Liver (tissue), 8 donors: ENCODE measurements at regions not wholly inside any gene's neighbourhood (a gene's known extent, or its start where the extent isn't known, plus 50 kb on each side); places are given as distances from the start of the nearest gene placed in this dataset.

Source experiments
- DNase-seq: peaks from one replicate; pipeline ENCODE4 v3.0.0-alpha.2; 2017; ENCODE audit warnings: low spot score
- H3K27ac ChIP-seq, 2 donors: one replicate each; pipeline ENCODE4 v1.7.0; 2013; ENCODE audit warnings: inconsistent platforms in 2 of 2, low read length in 2 of 2, control low read depth in 1 of 2, low read depth in 1 of 2, mild to moderate bottlenecking in 1 of 2
- H3K27me3 ChIP-seq, 4 donors: one replicate each; pipeline versions ENCODE4 v1.6.1 to v1.7.0; 2013; ENCODE audit warnings: low read length in 3 of 4, inconsistent platforms in 1 of 4, mild to moderate bottlenecking in 1 of 4, moderate library complexity in 1 of 4; ENCODE audit not compliant: control insufficient read depth in 4 of 4, insufficient read depth in 4 of 4
- H3K36me3 ChIP-seq, 4 donors: one replicate each; pipeline versions ENCODE4 v1.6.1 to v1.7.0; 2013; ENCODE audit warnings: low read length in 3 of 4, mild to moderate bottlenecking in 3 of 4, low read depth in 1 of 4, moderate library complexity in 1 of 4; ENCODE audit not compliant: control insufficient read depth in 4 of 4, insufficient read depth in 3 of 4
- H3K4me1 ChIP-seq, 4 donors: one replicate each; pipeline versions ENCODE4 v1.6.1 to v1.7.0; 2013; ENCODE audit warnings: low read length in 3 of 4, mild to moderate bottlenecking in 3 of 4, moderate library complexity in 1 of 4; ENCODE audit not compliant: control insufficient read depth in 4 of 4, insufficient read depth in 4 of 4
- H3K4me3 ChIP-seq, 3 donors: one replicate each; pipeline versions ENCODE4 v1.6.1 to v1.7.0; 2013; ENCODE audit warnings: low read length in 3 of 3, control low read depth in 1 of 3, low read depth in 1 of 3, mild to moderate bottlenecking in 1 of 3
- H3K9ac ChIP-seq, 2 donors: one replicate each; pipeline ENCODE4 v1.7.0; 2013; ENCODE audit warnings: low read length in 2 of 2, mild to moderate bottlenecking in 2 of 2, moderate library complexity in 2 of 2, control low read depth in 1 of 2, low read depth in 1 of 2
- H3K9me3 ChIP-seq, 4 donors: one replicate each; pipeline versions ENCODE4 v1.6.1 to v1.7.0; 2013; ENCODE audit warnings: low read length in 3 of 4; ENCODE audit not compliant: control insufficient read depth in 4 of 4
- EGR1 ChIP-seq, 2 donors: IDR thresholded peaks; 2 replicates each; pipeline ENCODE4 v1.6.1; 2016 to 2018; ENCODE audit warnings: antibody characterized with exemption in 2 of 2, low read depth in 2 of 2
- FOXA1 ChIP-seq: IDR thresholded peaks from 2 replicates; pipeline ENCODE4 v1.6.1; 2016; ENCODE audit warnings: antibody characterized with exemption
- FOXA2 ChIP-seq: IDR thresholded peaks from 2 replicates; pipeline ENCODE4 v1.6.1; 2016; ENCODE audit warnings: antibody characterized with exemption
- HNF4A ChIP-seq, 2 donors: conservative IDR thresholded peaks; 2 replicates each; pipeline ENCODE4 v1.6.1; 2016; ENCODE audit warnings: antibody characterized with exemption in 2 of 2, mild to moderate bottlenecking in 2 of 2
- HNF4G ChIP-seq: IDR thresholded peaks from 2 replicates; pipeline ENCODE4 v1.6.1; 2016; ENCODE audit warnings: antibody characterized with exemption
- JUND ChIP-seq, 2 donors: IDR thresholded peaks; 2 replicates each; pipeline ENCODE4 v1.6.1; 2016; ENCODE audit warnings: antibody characterized with exemption in 2 of 2
- NR2F2 ChIP-seq: IDR thresholded peaks from 2 replicates; pipeline ENCODE4 v1.6.1; 2016; ENCODE audit warnings: antibody characterized with exemption
- RXRA ChIP-seq, 2 donors: IDR thresholded peaks; 2 replicates each; pipeline ENCODE4 v1.6.1; 2017 to 2018; ENCODE audit warnings: antibody characterized with exemption in 2 of 2, mild to moderate bottlenecking in 1 of 2
- SP1 ChIP-seq: IDR thresholded peaks from 2 replicates; pipeline ENCODE4 v1.6.1; 2018; ENCODE audit warnings: antibody characterized with exemption, mild to moderate bottlenecking
- TAF1 ChIP-seq: conservative IDR thresholded peaks from 2 replicates; pipeline ENCODE4 v1.6.1; 2016; ENCODE audit warnings: antibody characterized with exemption, mild to moderate bottlenecking
- WGBS: extraction: QIAGEN DNeasy Blood & Tissue Kit; methylation state at CpG from one replicate; pipeline ENCODE4 v1.1.7; 2013; 5-methylcytosine and 5-hydroxymethylcytosine counted together
- TF ChIP-seq, protein P1 (sequence below): IDR thresholded peaks from 2 replicates; pipeline ENCODE4 v1.6.1; 2016; ENCODE audit warnings: antibody characterized with exemption, mild to moderate bottlenecking
- TF ChIP-seq, protein P2 (sequence below): fragments of 150-350 bp; IDR thresholded peaks from 2 replicates; pipeline ENCODE4 v1.5.1; 2017; ENCODE audit warnings: improper control_type of control experiment, low read depth, low read length; ENCODE audit not compliant: missing input control
- TF ChIP-seq, protein P3 (sequence below): IDR thresholded peaks from 2 replicates; pipeline ENCODE4 v1.6.1; 2016; ENCODE audit warnings: antibody characterized with exemption
- donor health status: healthy.
- donor health status: healthy.
- donor health status: healthy.
- donor health status: healthy.
- donor health status: healthy.

DNA sequence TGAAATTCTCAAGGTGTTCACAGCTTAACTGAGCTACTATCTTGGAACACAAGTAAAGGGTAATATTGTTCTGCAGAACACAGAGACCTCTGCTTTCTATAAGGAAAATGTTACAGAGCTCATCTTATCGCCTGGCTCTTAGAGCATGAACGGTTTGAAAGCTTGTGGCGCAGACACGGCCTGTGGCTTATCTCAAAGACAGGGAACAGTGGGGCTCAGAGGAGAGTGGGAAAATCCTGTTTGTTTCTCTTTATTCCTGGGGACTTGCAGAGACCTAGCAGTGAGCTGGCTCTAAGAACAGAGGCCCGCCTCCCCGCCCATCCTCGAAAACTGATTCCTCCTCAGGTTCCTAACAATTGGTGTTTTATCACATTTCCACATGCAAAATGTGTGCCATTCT lies 131.7 kb downstream of the EMX2 start:
- 85% methylated on average over 7 of the region's 7 CpGs for WGBS
- H3K27ac ChIP-seq, result no peak overlapping the region

DNA sequence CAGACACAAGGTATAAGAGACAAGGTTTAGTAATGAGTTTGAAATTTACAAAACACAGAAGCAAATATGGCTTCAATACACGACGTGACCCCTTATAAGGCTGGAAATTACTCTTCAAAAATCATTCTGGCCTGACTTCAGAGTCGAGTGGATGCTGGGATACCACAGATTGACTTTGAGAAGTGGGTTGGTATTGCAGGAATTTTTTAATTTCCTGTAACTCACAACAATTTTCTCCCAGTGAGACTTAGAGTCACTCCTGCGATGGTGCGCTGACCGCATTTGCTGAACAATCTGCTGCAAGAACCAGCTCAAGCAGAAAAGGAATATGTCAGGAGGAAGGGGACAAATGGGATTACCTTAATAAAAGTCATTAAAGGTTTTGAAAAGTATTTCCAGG lies 132.1 kb downstream of the EMX2 start:
- no peak for TF ChIP-seq HNF4A (conservative IDR thresholded peaks at IDR 0.05)
- TF ChIP-seq RXRA (IDR thresholded peaks at IDR 0.05), result no peak
- TF ChIP-seq TAF1, result no peak
- TF ChIP-seq EGR1 (IDR thresholded peaks at IDR 0.05; ENCODE audit: low read depth in 2 of 2), result no peak
- TF ChIP-seq, protein P1, sequence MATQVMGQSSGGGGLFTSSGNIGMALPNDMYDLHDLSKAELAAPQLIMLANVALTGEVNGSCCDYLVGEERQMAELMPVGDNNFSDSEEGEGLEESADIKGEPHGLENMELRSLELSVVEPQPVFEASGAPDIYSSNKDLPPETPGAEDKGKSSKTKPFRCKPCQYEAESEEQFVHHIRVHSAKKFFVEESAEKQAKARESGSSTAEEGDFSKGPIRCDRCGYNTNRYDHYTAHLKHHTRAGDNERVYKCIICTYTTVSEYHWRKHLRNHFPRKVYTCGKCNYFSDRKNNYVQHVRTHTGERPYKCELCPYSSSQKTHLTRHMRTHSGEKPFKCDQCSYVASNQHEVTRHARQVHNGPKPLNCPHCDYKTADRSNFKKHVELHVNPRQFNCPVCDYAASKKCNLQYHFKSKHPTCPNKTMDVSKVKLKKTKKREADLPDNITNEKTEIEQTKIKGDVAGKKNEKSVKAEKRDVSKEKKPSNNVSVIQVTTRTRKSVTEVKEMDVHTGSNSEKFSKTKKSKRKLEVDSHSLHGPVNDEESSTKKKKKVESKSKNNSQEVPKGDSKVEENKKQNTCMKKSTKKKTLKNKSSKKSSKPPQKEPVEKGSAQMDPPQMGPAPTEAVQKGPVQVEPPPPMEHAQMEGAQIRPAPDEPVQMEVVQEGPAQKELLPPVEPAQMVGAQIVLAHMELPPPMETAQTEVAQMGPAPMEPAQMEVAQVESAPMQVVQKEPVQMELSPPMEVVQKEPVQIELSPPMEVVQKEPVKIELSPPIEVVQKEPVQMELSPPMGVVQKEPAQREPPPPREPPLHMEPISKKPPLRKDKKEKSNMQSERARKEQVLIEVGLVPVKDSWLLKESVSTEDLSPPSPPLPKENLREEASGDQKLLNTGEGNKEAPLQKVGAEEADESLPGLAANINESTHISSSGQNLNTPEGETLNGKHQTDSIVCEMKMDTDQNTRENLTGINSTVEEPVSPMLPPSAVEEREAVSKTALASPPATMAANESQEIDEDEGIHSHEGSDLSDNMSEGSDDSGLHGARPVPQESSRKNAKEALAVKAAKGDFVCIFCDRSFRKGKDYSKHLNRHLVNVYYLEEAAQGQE, result no peak
- no peak for TF ChIP-seq FOXA2
- TF ChIP-seq FOXA1, result no peak
- TF ChIP-seq, protein P2, sequence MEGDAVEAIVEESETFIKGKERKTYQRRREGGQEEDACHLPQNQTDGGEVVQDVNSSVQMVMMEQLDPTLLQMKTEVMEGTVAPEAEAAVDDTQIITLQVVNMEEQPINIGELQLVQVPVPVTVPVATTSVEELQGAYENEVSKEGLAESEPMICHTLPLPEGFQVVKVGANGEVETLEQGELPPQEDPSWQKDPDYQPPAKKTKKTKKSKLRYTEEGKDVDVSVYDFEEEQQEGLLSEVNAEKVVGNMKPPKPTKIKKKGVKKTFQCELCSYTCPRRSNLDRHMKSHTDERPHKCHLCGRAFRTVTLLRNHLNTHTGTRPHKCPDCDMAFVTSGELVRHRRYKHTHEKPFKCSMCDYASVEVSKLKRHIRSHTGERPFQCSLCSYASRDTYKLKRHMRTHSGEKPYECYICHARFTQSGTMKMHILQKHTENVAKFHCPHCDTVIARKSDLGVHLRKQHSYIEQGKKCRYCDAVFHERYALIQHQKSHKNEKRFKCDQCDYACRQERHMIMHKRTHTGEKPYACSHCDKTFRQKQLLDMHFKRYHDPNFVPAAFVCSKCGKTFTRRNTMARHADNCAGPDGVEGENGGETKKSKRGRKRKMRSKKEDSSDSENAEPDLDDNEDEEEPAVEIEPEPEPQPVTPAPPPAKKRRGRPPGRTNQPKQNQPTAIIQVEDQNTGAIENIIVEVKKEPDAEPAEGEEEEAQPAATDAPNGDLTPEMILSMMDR, result no peak
- no peak for TF ChIP-seq JUND (IDR thresholded peaks at IDR 0.05)
- Histone ChIP-seq H3K36me3 (no peaks in the 10 kb centered on the region), H3K27me3 (no peaks in the 10 kb centered on the region), H3K4me1 (no peaks in the 10 kb centered on the region), H3K4me3 (no peak overlapping the region), H3K9me3 (no peaks in the 10 kb centered on the region), H3K9ac (no peak overlapping the region), H3K27ac (no peak overlapping the region)
- 83% methylated on average over 6 of the region's 6 CpGs for WGBS
- DNase-seq, result no peak

More for the DNA sequence above, 131.7 kb downstream of the EMX2 start:
- Histone ChIP-seq H3K4me1 (no peaks in the 10 kb centered on the region), H3K36me3 (no peaks in the 10 kb centered on the region), H3K4me3 (no peak overlapping the region), H3K9me3 (no peaks in the 10 kb centered on the region), H3K9ac (no peak overlapping the region), H3K27me3 (no peaks in the 10 kb centered on the region)
- no peak for TF ChIP-seq FOXA1
- TF ChIP-seq HNF4A (conservative IDR thresholded peaks at IDR 0.05), result no peak
- DNase-seq, result no peak

DNA sequence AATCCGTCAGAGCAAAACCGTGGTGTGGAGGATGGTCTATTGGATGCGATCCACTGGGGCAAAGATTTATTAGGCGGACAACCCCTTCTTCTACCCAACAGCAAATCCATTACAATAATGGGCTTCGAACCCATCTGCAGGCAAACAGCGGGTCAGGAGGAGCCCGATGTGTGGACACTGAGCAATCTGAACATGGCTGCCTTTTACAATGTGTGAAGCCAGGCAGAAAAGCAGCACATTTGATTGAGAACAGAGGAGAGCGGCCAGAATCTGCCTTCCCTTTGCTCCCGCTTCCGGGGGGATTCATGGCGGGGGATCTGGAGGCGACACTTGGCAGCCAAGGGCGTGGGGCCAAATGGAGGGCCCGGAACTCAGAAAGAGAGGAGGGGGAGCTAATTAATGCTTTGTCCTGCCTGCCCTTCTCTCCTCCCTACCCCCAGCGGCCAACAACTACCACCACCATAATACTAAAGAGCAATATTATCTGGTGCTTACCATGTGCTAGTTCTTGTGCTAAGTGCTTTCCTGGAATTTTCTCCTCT lies 133.0 kb downstream of the EMX2 start:
- Histone ChIP-seq H3K27me3 (no peaks in the 10 kb centered on the region), H3K9me3 (no peaks in the 10 kb centered on the region), H3K4me3 (no peak overlapping the region), H3K9ac (no peak overlapping the region), H3K36me3 (no peaks in the 10 kb centered on the region), H3K4me1 (no peaks in the 10 kb centered on the region), H3K27ac (no peak overlapping the region)
- WGBS, result 80% methylated on average over 15 of the region's 15 CpGs
- TF ChIP-seq, protein P3, sequence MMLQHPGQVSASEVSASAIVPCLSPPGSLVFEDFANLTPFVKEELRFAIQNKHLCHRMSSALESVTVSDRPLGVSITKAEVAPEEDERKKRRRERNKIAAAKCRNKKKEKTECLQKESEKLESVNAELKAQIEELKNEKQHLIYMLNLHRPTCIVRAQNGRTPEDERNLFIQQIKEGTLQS, result no peak
- no peak for TF ChIP-seq NR2F2
- no peak for TF ChIP-seq RXRA (IDR thresholded peaks at IDR 0.05)
- TF ChIP-seq JUND (IDR thresholded peaks at IDR 0.05), result no peak
- TF ChIP-seq HNF4G, result no peak
- TF ChIP-seq SP1, result no peak
- no peak for DNase-seq
